GM13976 (cell line): ENCODE measurements at regions not wholly inside any gene's neighbourhood (a gene's known extent, or its start where the extent isn't known, plus 50 kb on each side); places are given as distances from the start of the nearest gene placed in this dataset.

Source experiments
- DNase-seq: peaks from one replicate; pipeline ENCODE4 v3.0.0; 2012; ENCODE audit warnings: low spot score
- CTCF ChIP-seq: IDR thresholded peaks from 2 replicates; pipeline ENCODE4 v1.5.1; 2012; ENCODE audit warnings: borderline replicate concordance, mild to moderate bottlenecking; ENCODE audit not compliant: insufficient read depth; ENCODE audit errors: extremely low read depth, missing control alignments, control extremely low read depth
- in situ Hi-C: fragments of 300-500 bp; cut with MboI; formaldehyde crosslinking; loops from one replicate; pipeline ENCODE4 v1.12.0; 2022; ENCODE audit warnings: low sequenced_read_pairs, mixed read lengths, inconsistent platforms; ENCODE audit not compliant: unreplicated experiment

- no peak for TF ChIP-seq CTCF
- no peak for DNase-seq
- in situ Hi-C loops = no loop called here
These were observed 480.6 kb downstream of the IPMK start for GRCh38 chr10:57786850-57787750.

- in situ Hi-C loops = no loop called here
- no peak for DNase-seq
- TF ChIP-seq CTCF = no peak
These were observed 481.4 kb downstream of the IPMK start for GRCh38 chr10:57786331-57786730.

GRCh38 chr10:57785546-57785945 lies 482.1 kb downstream of the IPMK start:
- in situ Hi-C loops = no loop called here
- TF ChIP-seq CTCF = no peak
- no peak for DNase-seq

GRCh38 chr10:57785068-57785467 lies 482.6 kb downstream of the IPMK start:
- in situ Hi-C loops = no loop called here
- no peak for DNase-seq

GRCh38 chr10:57776688-57777432 lies 490.8 kb downstream of the IPMK start:
- no peak for DNase-seq
- in situ Hi-C loops = no loop called here
- no peak for TF ChIP-seq CTCF

More at GRCh38 chr10:57785068-57785467, 482.6 kb downstream of the IPMK start:
- no peak for TF ChIP-seq CTCF

- TF ChIP-seq CTCF = no peak
- in situ Hi-C loops = no loop called here
- DNase-seq = no peak
These were observed 492.4 kb downstream of the IPMK start for GRCh38 chr10:57775250-57775649.
